Karpas-422 (cell line): ENCODE measurements at regions not wholly inside any gene's neighbourhood (a gene's known extent, or its start where the extent isn't known, plus 50 kb on each side); places are given as distances from the start of the nearest gene placed in this dataset.

ENCODE experiments used
- DNase-seq: peaks from one replicate; pipeline ENCODE4 v3.0.0-alpha.2; 2015
- H2AFZ ChIP-seq: fragments of 200-600 bp; sonication (generic); 2 replicates; pipeline ENCODE4 v1.6.1; 2014; ENCODE audit warnings: antibody characterized with exemption, low read length, mixed read lengths
- H3K27ac ChIP-seq: fragments of 200-600 bp; sonication (generic); 2 replicates; pipeline ENCODE4 v1.5.1; 2014; ENCODE audit warnings: mild to moderate bottlenecking, low read length, moderate library complexity
- H3K27me3 ChIP-seq: fragments of 200-600 bp; sonication (generic); 2 replicates; pipeline ENCODE4 v1.6.1; 2014; ENCODE audit warnings: low read length, mixed read lengths
- H3K36me3 ChIP-seq: fragments of 200-600 bp; sonication (generic); 2 replicates; pipeline ENCODE4 v1.6.1; 2014; ENCODE audit warnings: low read length, mixed read lengths; ENCODE audit not compliant: insufficient read depth
- H3K4me1 ChIP-seq: fragments of 200-600 bp; sonication (generic); 2 replicates; pipeline ENCODE4 v1.6.1; 2014; ENCODE audit warnings: mild to moderate bottlenecking, low read length, mixed read lengths
- H3K4me2 ChIP-seq: fragments of 200-600 bp; sonication (generic); 2 replicates; pipeline ENCODE4 v1.6.1; 2014; ENCODE audit warnings: low read length, low read depth, mild to moderate bottlenecking; ENCODE audit not compliant: poor library complexity, severe bottlenecking
- H3K4me3 ChIP-seq: fragments of 200-600 bp; sonication (generic); 2 replicates; pipeline ENCODE4 v1.5.1; 2014; ENCODE audit warnings: mild to moderate bottlenecking, antibody characterized with exemption, low read length, mixed read lengths
- H3K79me2 ChIP-seq: fragments of 200-600 bp; sonication (generic); 2 replicates; pipeline ENCODE4 v1.6.1; 2014; ENCODE audit warnings: mild to moderate bottlenecking, low read length, mixed read lengths
- H3K9ac ChIP-seq: fragments of 200-600 bp; sonication (generic); 2 replicates; pipeline ENCODE4 v1.6.0; 2014; ENCODE audit warnings: low read length
- H3K9me2 ChIP-seq: fragments of 200-600 bp; sonication (generic), shearing (Covaris generic); replicated peaks from 2 replicates; pipeline ENCODE4 v1.6.0; 2014; ENCODE audit warnings: mild to moderate bottlenecking, low read length, moderate library complexity; ENCODE audit not compliant: insufficient read depth
- H3K9me3 ChIP-seq: fragments of 300-700, 200-600 bp; sonication (generic); 2 replicates; pipeline ENCODE4 v1.6.1; 2014; ENCODE audit warnings: low read length, mixed read lengths
- H4K20me1 ChIP-seq: fragments of 200-600 bp; sonication (generic); 2 replicates; pipeline ENCODE4 v1.6.1; 2014; ENCODE audit warnings: mild to moderate bottlenecking, antibody characterized with exemption, low read length, low read depth; ENCODE audit not compliant: insufficient read depth

GRCh38 chr9:2415326-2415725, 206.3 kb upstream of the VLDLR start:
- no peak overlapping the region for H2AFZ ChIP-seq
- H3K79me2 ChIP-seq: no peaks in the 10 kb centered on the region
- DNase-seq: no peak
- H3K36me3 ChIP-seq: no peaks in the 10 kb centered on the region
- peaks cover 13% of the 10 kb centered on the region for H3K4me1 ChIP-seq
- no peak overlapping the region for H3K27ac ChIP-seq
- H4K20me1 ChIP-seq: no peaks in the 10 kb centered on the region
- H3K9me2 ChIP-seq: no peaks in the 10 kb centered on the region
- no peak overlapping the region for H3K4me2 ChIP-seq
- no peaks in the 10 kb centered on the region for H3K9me3 ChIP-seq
- H3K9ac ChIP-seq: no peak overlapping the region
- H3K4me3 ChIP-seq: no peak overlapping the region
- H3K27me3 ChIP-seq: no peaks in the 10 kb centered on the region

GRCh38 chr9:2417730-2418129, 203.9 kb upstream of the VLDLR start:
- Histone ChIP-seq H2AFZ (no peak overlapping the region), H3K4me3 (no peak overlapping the region), H3K9me3 (no peaks in the 10 kb centered on the region), H3K9me2 (no peaks in the 10 kb centered on the region), H3K9ac (no peak overlapping the region), H3K27me3 (no peaks in the 10 kb centered on the region), H4K20me1 (no peaks in the 10 kb centered on the region), H3K36me3 (no peaks in the 10 kb centered on the region), H3K79me2 (no peaks in the 10 kb centered on the region), H3K27ac (no peak overlapping the region), H3K4me1 (peaks cover 13% of the 10 kb centered on the region), H3K4me2 (no peak overlapping the region)
- DNase-seq: no peak

DNA sequence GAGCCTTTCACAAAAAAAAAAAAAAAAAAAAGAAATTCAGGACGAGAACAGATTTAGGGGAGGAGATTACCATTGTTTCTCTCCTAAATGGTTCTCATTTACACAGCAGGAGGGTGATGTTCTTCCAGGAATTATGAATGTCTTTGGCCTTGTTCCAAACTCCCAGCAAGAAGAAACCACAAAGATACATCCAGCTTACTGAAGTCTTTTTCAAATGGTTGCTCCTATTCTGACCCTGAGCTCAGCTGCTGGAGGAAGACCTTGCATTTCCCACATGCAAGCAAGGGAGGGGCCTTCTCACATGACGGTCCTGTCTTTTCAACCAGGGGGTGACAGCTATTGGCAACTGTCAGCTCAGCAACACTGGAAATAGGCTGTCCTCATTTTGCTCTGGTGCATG, 203.0 kb upstream of the VLDLR start:
- no peak overlapping the region for H3K9ac ChIP-seq
- no peak for DNase-seq
- no peaks in the 10 kb centered on the region for H4K20me1 ChIP-seq
- H3K27me3 ChIP-seq: no peaks in the 10 kb centered on the region
- H3K9me2 ChIP-seq: no peaks in the 10 kb centered on the region
- H3K4me2 ChIP-seq: no peak overlapping the region
- H3K9me3 ChIP-seq: no peaks in the 10 kb centered on the region
- peak overlapping the region; percentile 37; the same call in 1 of the 2 replicates for H2AFZ ChIP-seq
- peaks cover 13% of the 10 kb centered on the region for H3K4me1 ChIP-seq
- no peaks in the 10 kb centered on the region for H3K36me3 ChIP-seq
- H3K4me3 ChIP-seq: no peak overlapping the region
- H3K79me2 ChIP-seq: no peaks in the 10 kb centered on the region
- H3K27ac ChIP-seq: no peak overlapping the region

- H3K27ac ChIP-seq: no peak overlapping the region
- no peak overlapping the region for H3K4me2 ChIP-seq
- no peaks in the 10 kb centered on the region for H4K20me1 ChIP-seq
- no peaks in the 10 kb centered on the region for H3K36me3 ChIP-seq
- 0 out of 2 replicates have a peak overlapping the region, but pooled peaks have one; percentile 37 for H2AFZ ChIP-seq
- H3K4me3 ChIP-seq: no peak overlapping the region
- H3K79me2 ChIP-seq: no peaks in the 10 kb centered on the region
- H3K27me3 ChIP-seq: no peaks in the 10 kb centered on the region
- no peak overlapping the region for H3K9ac ChIP-seq
- H3K9me2 ChIP-seq: no peaks in the 10 kb centered on the region
- DNase-seq: no peak
- H3K4me1 ChIP-seq: peaks cover 13% of the 10 kb centered on the region
- H3K9me3 ChIP-seq: no peaks in the 10 kb centered on the region
Observed at GRCh38 chr9:2419347-2419746, 202.2 kb upstream of the VLDLR start.

DNA sequence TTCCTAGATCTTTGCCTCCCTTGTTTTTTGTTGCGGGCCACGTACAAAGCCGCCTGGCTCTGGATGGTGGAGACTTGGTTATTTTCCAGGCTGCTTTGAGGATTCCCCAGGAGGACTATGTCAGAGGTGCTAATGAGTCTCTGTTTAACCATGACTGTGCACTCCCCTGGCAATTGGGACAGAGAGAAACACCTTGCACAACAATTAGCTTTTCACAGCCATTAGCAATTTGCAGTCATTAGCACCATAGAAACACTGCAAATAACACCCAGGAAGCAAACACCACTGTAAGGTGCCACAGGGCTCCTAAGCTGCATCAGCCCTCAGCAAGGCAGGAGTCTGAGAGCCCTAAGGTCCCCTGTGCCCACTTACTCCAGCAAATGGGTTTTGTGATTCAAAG, 201.0 kb upstream of the VLDLR start:
- no peak overlapping the region for H3K9ac ChIP-seq
- H3K27ac ChIP-seq: no peak overlapping the region
- no peaks in the 10 kb centered on the region for H3K79me2 ChIP-seq
- no peak overlapping the region for H2AFZ ChIP-seq
- H3K4me3 ChIP-seq: no peak overlapping the region
- no peaks in the 10 kb centered on the region for H4K20me1 ChIP-seq
- no peak overlapping the region for H3K4me2 ChIP-seq
- peaks cover 13% of the 10 kb centered on the region for H3K4me1 ChIP-seq
- no peaks in the 10 kb centered on the region for H3K9me3 ChIP-seq
- no peaks in the 10 kb centered on the region for H3K27me3 ChIP-seq
- DNase-seq: no peak
- H3K9me2 ChIP-seq: no peaks in the 10 kb centered on the region
- H3K36me3 ChIP-seq: no peaks in the 10 kb centered on the region

DNA sequence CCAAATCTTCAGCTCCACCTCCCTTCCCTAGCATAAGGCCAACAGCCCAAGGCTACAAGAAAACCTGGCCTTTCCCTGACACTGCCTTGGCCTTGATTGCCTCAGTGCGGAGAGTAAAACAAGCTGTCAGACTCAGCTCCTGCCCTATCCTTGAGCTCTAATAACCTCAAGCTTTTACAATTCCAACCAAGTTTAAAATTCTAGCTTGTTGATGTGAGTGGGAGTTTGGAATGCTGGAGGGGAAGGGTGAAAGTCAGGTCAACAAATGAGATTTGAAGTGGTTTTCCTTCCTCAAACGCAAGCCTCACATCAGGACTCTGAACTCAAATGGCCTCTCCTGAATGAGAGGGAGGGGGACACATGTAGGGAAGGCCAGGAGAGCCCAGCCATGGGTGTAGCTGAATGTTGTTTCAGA, 197.0 kb upstream of the VLDLR start:
- Histone ChIP-seq H3K27me3 (no peaks in the 10 kb centered on the region), H3K4me2 (no peak overlapping the region), H4K20me1 (no peaks in the 10 kb centered on the region), H2AFZ (no peak overlapping the region), H3K9me2 (no peaks in the 10 kb centered on the region), H3K9ac (no peak overlapping the region), H3K36me3 (no peaks in the 10 kb centered on the region), H3K4me3 (no peak overlapping the region), H3K9me3 (no peaks in the 10 kb centered on the region), H3K79me2 (no peaks in the 10 kb centered on the region), H3K27ac (no peak overlapping the region), H3K4me1 (peaks cover 12% of the 10 kb centered on the region)
- no peak for DNase-seq

- Histone ChIP-seq H4K20me1 (no peaks in the 10 kb centered on the region), H3K4me1 (peaks cover 12% of the 10 kb centered on the region)
Observed at GRCh38 chr9:2425676-2426075, 195.9 kb upstream of the VLDLR start.

GRCh38 chr9:2427120-2427891, 194.3 kb upstream of the VLDLR start:
- Histone ChIP-seq H3K27me3 (no peaks in the 10 kb centered on the region), H3K36me3 (no peaks in the 10 kb centered on the region), H3K27ac (no peak overlapping the region), H3K4me3 (no peak overlapping the region), H3K9ac (no peak overlapping the region), H3K9me2 (no peaks in the 10 kb centered on the region), H3K4me2 (no peak overlapping the region), H2AFZ (peak overlapping the region; percentile 14; the same call in 1 of the 2 replicates), H3K9me3 (no peaks in the 10 kb centered on the region), H4K20me1 (no peaks in the 10 kb centered on the region), H3K79me2 (no peaks in the 10 kb centered on the region), H3K4me1 (peaks cover 12% of the 10 kb centered on the region)
- DNase-seq: no peak

More at GRCh38 chr9:2425676-2426075, 195.9 kb upstream of the VLDLR start:
- Histone ChIP-seq H3K27me3 (no peaks in the 10 kb centered on the region), H3K36me3 (no peaks in the 10 kb centered on the region), H2AFZ (no peak overlapping the region), H3K27ac (no peak overlapping the region), H3K4me2 (no peak overlapping the region), H3K9me3 (no peaks in the 10 kb centered on the region), H3K9ac (no peak overlapping the region), H3K79me2 (no peaks in the 10 kb centered on the region), H3K4me3 (no peak overlapping the region), H3K9me2 (no peaks in the 10 kb centered on the region)
- no peak for DNase-seq
